ENCODE measurements at regions not wholly inside any gene's neighbourhood (a gene's known extent, or its start where the extent isn't known, plus 50 kb on each side); places are given as distances from the start of the nearest gene placed in this dataset.

- no peak for TF ChIP-seq POLR2A (IDR thresholded peaks at IDR 0.05; ENCODE audit: control extremely low read depth in 1 of 2, low read depth in 2 of 2, low read length in 2 of 2)
- TF ChIP-seq EZH2 (IDR thresholded peaks at IDR 0.05; ENCODE audit: low read depth, low read length, severe bottlenecking): no peak
- TF ChIP-seq CHD2 (IDR thresholded peaks at IDR 0.05; ENCODE audit: low read length): no peak
- TF ChIP-seq, protein P1, sequence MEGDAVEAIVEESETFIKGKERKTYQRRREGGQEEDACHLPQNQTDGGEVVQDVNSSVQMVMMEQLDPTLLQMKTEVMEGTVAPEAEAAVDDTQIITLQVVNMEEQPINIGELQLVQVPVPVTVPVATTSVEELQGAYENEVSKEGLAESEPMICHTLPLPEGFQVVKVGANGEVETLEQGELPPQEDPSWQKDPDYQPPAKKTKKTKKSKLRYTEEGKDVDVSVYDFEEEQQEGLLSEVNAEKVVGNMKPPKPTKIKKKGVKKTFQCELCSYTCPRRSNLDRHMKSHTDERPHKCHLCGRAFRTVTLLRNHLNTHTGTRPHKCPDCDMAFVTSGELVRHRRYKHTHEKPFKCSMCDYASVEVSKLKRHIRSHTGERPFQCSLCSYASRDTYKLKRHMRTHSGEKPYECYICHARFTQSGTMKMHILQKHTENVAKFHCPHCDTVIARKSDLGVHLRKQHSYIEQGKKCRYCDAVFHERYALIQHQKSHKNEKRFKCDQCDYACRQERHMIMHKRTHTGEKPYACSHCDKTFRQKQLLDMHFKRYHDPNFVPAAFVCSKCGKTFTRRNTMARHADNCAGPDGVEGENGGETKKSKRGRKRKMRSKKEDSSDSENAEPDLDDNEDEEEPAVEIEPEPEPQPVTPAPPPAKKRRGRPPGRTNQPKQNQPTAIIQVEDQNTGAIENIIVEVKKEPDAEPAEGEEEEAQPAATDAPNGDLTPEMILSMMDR (IDR thresholded peaks at IDR 0.05; ENCODE audit: control extremely low read depth in 1 of 3, insufficient read depth in 1 of 3, low read depth in 1 of 3, low read length in 3 of 3): no peak
- TF ChIP-seq CREB1 (IDR thresholded peaks at IDR 0.05): no peak
- no peak for TF ChIP-seq SIN3A (conservative IDR thresholded peaks at IDR 0.05 in 1 of 2, IDR thresholded peaks at IDR 0.05 in 1 of 2; ENCODE audit: low read depth in 1 of 2, low read length in 2 of 2)
Measured at GRCh38 chr15:39427705-39428104, 153.2 kb upstream of the THBS1 start.
